HEK293 (cell line): ENCODE measurements at regions not wholly inside any gene's neighbourhood (a gene's known extent, or its start where the extent isn't known, plus 50 kb on each side); places are given as distances from the start of the nearest gene placed in this dataset.

Experiments
- CTCF ChIA-PET: fragments of 350-600 bp; formaldehyde crosslinking; extraction: SDS; loops from one replicate; lab custom pipeline; 2021; ENCODE audit warnings: antibody characterized with exemption; lab: Yijun Ruan, JAX
- POLR2A ChIA-PET: fragments of 300-600 bp; formaldehyde crosslinking; extraction: SDS; loops from one replicate; lab custom pipeline; 2020; ENCODE audit warnings: antibody characterized with exemption, inconsistent platforms; lab: Yijun Ruan, JAX
- H3K27ac ChIP-seq: fragments of 200-500 bp; sonication (Bioruptor generic); 2 replicates; pipeline ENCODE4 v1.5.1; 2014; ENCODE audit warnings: low read depth, low read length, control low read depth, inconsistent platforms; ENCODE audit errors: extremely low read depth
- H3K36me3 ChIP-seq, 2 experiments: fragments of 200-500 bp in 1 of 2; sonication (Bioruptor generic) in 1 of 2; 1 replicate in 1 of 2; 2 replicates in 1 of 2; pipeline ENCODE4 v1.5.1; 2014 to 2017; ENCODE audit warnings: inconsistent platforms in 2 of 2, low read length in 2 of 2; ENCODE audit not compliant: control insufficient read depth in 2 of 2, insufficient read depth in 1 of 2
- H3K4me1 ChIP-seq: fragments of 200-500 bp; sonication (Bioruptor generic); 2 replicates; pipeline ENCODE4 v1.5.1; 2014; ENCODE audit warnings: mild to moderate bottlenecking, low read length, inconsistent platforms; ENCODE audit not compliant: control insufficient read depth, insufficient read depth
- H3K4me3 ChIP-seq: 2 replicates; pipeline ENCODE4 v1.5.1; 2011; ENCODE audit warnings: low read depth, mild to moderate bottlenecking, control low read depth, low read length, moderate library complexity
- H3K9me3 ChIP-seq: fragments of 200-500 bp; sonication (Bioruptor generic); 2 replicates; pipeline ENCODE4 v1.5.1; 2014; ENCODE audit warnings: low read depth, low read length, inconsistent platforms; ENCODE audit not compliant: control insufficient read depth, insufficient read depth
- GLIS1 ChIP-seq: fragments of 450-650 bp; formaldehyde crosslinking; IDR thresholded peaks from 2 replicates; pipeline ENCODE4 v1.5.1; 2016; ENCODE audit warnings: missing biosample characterization, missing genetic modification characterization
- GLIS2 ChIP-seq: fragments of 450-650 bp; formaldehyde crosslinking; IDR thresholded peaks from 2 replicates; pipeline ENCODE4 v1.5.1; 2016; ENCODE audit warnings: missing biosample characterization, missing genetic modification characterization
- HOXD13 ChIP-seq: sonication (generic); formaldehyde crosslinking; IDR thresholded peaks from 2 replicates; pipeline ENCODE4 v1.8.0; 2022; ENCODE audit warnings: missing genetic modification reagents, borderline replicate concordance
- MEIS1 ChIP-seq: sonication (generic); formaldehyde crosslinking; IDR thresholded peaks from 2 replicates; pipeline ENCODE4 v1.8.1; 2022; ENCODE audit warnings: missing genetic modification reagents, mild to moderate bottlenecking, borderline replicate concordance
- MZF1 ChIP-seq: fragments of 450-650 bp; formaldehyde crosslinking; IDR thresholded peaks from 2 replicates; pipeline ENCODE4 v1.5.1; 2017; ENCODE audit warnings: missing biosample characterization, missing genetic modification characterization, borderline replicate concordance
- SETDB1 ChIP-seq: IDR thresholded peaks from one replicate; pipeline ENCODE4 v1.6.1; 2017; ENCODE audit warnings: mild to moderate bottlenecking, low read length, moderate library complexity, mixed read lengths; ENCODE audit not compliant: insufficient read length
- TRIM28 ChIP-seq: IDR thresholded peaks from 2 replicates; pipeline ENCODE4 v1.6.1; 2011; ENCODE audit warnings: low read length, control low read depth, borderline replicate concordance
- YY2 ChIP-seq: fragments of 450-650 bp; formaldehyde crosslinking; IDR thresholded peaks from 2 replicates; pipeline ENCODE4 v1.5.1; 2016; ENCODE audit warnings: missing biosample characterization, missing genetic modification characterization
- ZBTB20 ChIP-seq: fragments of 450-650 bp; formaldehyde crosslinking; IDR thresholded peaks from 2 replicates; pipeline ENCODE4 v1.5.1; 2016; ENCODE audit warnings: missing biosample characterization, missing genetic modification characterization
- ZBTB21 ChIP-seq: fragments of 450-650 bp; formaldehyde crosslinking; IDR thresholded peaks from 2 replicates; pipeline ENCODE4 v1.5.1; 2017; ENCODE audit warnings: missing biosample characterization, missing genetic modification characterization
- ZBTB48 ChIP-seq: fragments of 450-650 bp; formaldehyde crosslinking; IDR thresholded peaks from 2 replicates; pipeline ENCODE4 v1.5.1; 2016; ENCODE audit warnings: missing biosample characterization, missing genetic modification characterization
- ZFHX2 ChIP-seq: fragments of 450-650 bp; formaldehyde crosslinking; conservative IDR thresholded peaks from 2 replicates; pipeline ENCODE4 v1.5.1; 2016; ENCODE audit warnings: missing biosample characterization, missing genetic modification characterization
- ZFP3 ChIP-seq: fragments of 450-650 bp; formaldehyde crosslinking; IDR thresholded peaks from 2 replicates; pipeline ENCODE4 v1.5.1; 2016; ENCODE audit warnings: low read depth, missing biosample characterization, missing genetic modification characterization
- ZNF112 ChIP-seq: fragments of 450-650 bp; formaldehyde crosslinking; IDR thresholded peaks from 2 replicates; pipeline ENCODE4 v1.5.0; 2017; ENCODE audit warnings: missing biosample characterization, missing genetic modification characterization
- ZNF121 ChIP-seq: fragments of 450-650 bp; formaldehyde crosslinking; IDR thresholded peaks from 2 replicates; pipeline ENCODE4 v1.5.1; 2016; ENCODE audit warnings: missing biosample characterization, missing genetic modification characterization
- ZNF16 ChIP-seq: fragments of 450-650 bp; formaldehyde crosslinking; IDR thresholded peaks from 2 replicates; pipeline ENCODE4 v1.5.1; 2016; ENCODE audit warnings: low read depth, missing biosample characterization, missing genetic modification characterization
- ZNF19 ChIP-seq: fragments of 450-650 bp; formaldehyde crosslinking; IDR thresholded peaks from 2 replicates; pipeline ENCODE4; 2016; ENCODE audit warnings: missing biosample characterization, missing genetic modification characterization, low read depth
- ZNF23 ChIP-seq: fragments of 450-650 bp; formaldehyde crosslinking; IDR thresholded peaks from 2 replicates; pipeline ENCODE4 v1.5.1; 2016; ENCODE audit warnings: missing biosample characterization, missing genetic modification characterization, borderline replicate concordance
- ZNF280D ChIP-seq: fragments of 450-650 bp; formaldehyde crosslinking; IDR thresholded peaks from 2 replicates; pipeline ENCODE4 v1.5.1; 2016; ENCODE audit warnings: missing biosample characterization, missing genetic modification characterization
- ZNF302 ChIP-seq: fragments of 450-650 bp; formaldehyde crosslinking; IDR thresholded peaks from 2 replicates; pipeline ENCODE4 v1.5.1; 2016; ENCODE audit warnings: missing biosample characterization, missing genetic modification characterization, low read depth
- ZNF341 ChIP-seq: fragments of 450-650 bp; formaldehyde crosslinking; IDR thresholded peaks from 2 replicates; pipeline ENCODE4; 2016; ENCODE audit warnings: low read depth, missing biosample characterization, missing genetic modification characterization
- ZNF561 ChIP-seq: fragments of 450-650 bp; IDR thresholded peaks from 2 replicates; pipeline ENCODE4 v1.5.1; 2018; ENCODE audit warnings: missing biosample characterization, missing genetic modification characterization, borderline replicate concordance
- ZNF596 ChIP-seq: fragments of 450-650 bp; IDR thresholded peaks from 2 replicates; pipeline ENCODE4 v1.5.0; 2018; ENCODE audit warnings: missing biosample characterization, mild to moderate bottlenecking, missing genetic modification characterization, moderate library complexity
- ZNF600 ChIP-seq: fragments of 450-650 bp; formaldehyde crosslinking; IDR thresholded peaks from 2 replicates; pipeline ENCODE4 v1.5.1; 2016; ENCODE audit warnings: missing biosample characterization, missing genetic modification characterization
- ZXDB ChIP-seq: fragments of 450-650 bp; formaldehyde crosslinking; IDR thresholded peaks from 2 replicates; pipeline ENCODE4 v1.5.1; 2016; ENCODE audit warnings: missing biosample characterization, missing genetic modification characterization
- TF ChIP-seq, protein P1 (sequence below): fragments of 450-650 bp; formaldehyde crosslinking; IDR thresholded peaks from 2 replicates; pipeline ENCODE4 v1.5.1; 2016; ENCODE audit warnings: missing biosample characterization, missing genetic modification characterization, low read depth

DNA sequence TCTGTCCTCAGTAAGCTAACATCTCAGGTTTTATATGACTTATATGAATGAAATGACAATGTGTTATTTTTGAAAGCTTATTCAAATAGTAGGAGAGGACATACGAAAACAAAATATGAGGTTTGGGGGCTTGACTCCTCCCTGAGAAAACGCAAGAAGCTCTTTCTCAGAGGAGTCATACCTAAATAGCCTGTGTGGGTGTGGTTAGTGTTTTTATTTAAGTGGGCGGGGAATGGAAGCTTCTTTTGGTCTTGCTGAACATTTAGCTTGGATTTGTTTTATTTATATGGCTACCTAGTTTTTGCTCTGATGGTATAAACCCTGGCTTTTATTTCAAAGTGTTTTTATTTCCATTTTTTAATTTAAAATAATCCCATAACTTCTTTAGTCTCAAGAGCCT, 72.1 kb upstream of the DSG1 start (continued):
- TF ChIP-seq, protein P1, sequence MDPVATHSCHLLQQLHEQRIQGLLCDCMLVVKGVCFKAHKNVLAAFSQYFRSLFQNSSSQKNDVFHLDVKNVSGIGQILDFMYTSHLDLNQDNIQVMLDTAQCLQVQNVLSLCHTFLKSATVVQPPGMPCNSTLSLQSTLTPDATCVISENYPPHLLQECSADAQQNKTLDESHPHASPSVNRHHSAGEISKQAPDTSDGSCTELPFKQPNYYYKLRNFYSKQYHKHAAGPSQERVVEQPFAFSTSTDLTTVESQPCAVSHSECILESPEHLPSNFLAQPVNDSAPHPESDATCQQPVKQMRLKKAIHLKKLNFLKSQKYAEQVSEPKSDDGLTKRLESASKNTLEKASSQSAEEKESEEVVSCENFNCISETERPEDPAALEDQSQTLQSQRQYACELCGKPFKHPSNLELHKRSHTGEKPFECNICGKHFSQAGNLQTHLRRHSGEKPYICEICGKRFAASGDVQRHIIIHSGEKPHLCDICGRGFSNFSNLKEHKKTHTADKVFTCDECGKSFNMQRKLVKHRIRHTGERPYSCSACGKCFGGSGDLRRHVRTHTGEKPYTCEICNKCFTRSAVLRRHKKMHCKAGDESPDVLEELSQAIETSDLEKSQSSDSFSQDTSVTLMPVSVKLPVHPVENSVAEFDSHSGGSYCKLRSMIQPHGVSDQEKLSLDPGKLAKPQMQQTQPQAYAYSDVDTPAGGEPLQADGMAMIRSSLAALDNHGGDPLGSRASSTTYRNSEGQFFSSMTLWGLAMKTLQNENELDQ (tag by site-specific recombination): no peak
- TF ChIP-seq ZNF23 (tag by site-specific recombination): no peak
- peak; percentile 69 for TF ChIP-seq ZFHX2
- no peak for TF ChIP-seq ZNF600 (tag by site-specific recombination)
- TF ChIP-seq ZNF596 (tag by site-specific recombination): no peak
- no peak for TF ChIP-seq ZNF16 (tag by site-specific recombination)

DNA sequence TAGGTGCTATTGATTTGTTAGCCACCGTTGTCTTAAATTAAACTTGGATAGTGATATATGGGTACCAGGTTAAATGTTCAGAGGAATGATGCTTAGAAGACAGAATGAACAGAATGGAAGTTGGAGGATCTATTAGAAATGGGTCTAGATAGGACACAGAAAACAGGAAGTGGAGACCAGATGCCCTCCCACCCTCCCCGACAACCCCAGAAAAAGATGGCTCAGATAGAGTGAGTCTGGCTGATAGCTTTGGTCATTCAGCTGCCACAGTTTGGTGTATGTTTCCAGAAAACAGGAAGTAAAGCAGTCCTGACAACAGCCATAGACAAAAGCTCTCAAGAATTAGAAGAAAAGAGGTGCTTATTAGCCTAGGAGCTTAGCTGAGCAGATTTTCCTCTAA, 71.5 kb upstream of the DSG1 start:
- H3K27ac ChIP-seq: no peak overlapping the region
- H3K4me3 ChIP-seq: no peak overlapping the region
- H3K9me3 ChIP-seq: no peaks in the 10 kb centered on the region
- ChIA-PET CTCF (interaction anchor here (0.9 to 1.1 kb wide), 2 partner anchors 276 to 277 kb away, joined by 3 read pairs; no protein-coding TSS in a partner anchor), POLR2A (no interaction called here)
- peaks cover 3% of the 10 kb centered on the region; the same call in 1 of the 2 replicates for H3K4me1 ChIP-seq
- H3K36me3 ChIP-seq: no peaks in the 10 kb centered on the region
- TF ChIP-seq ZXDB (tag by site-specific recombination) (no peak), ZNF19 (tag by site-specific recombination) (no peak), TRIM28 (no peak), ZNF112 (tag by site-specific recombination) (no peak), MZF1 (tag by site-specific recombination) (no peak), ZNF121 (tag by site-specific recombination) (no peak), ZBTB48 (tag by site-specific recombination) (no peak), ZNF280D (tag by site-specific recombination) (no peak), ZFP3 (tag by site-specific recombination) (no peak), ZNF341 (tag by site-specific recombination) (no peak), GLIS1 (tag by site-specific recombination) (no peak), ZNF561 (tag by site-specific recombination) (no peak), HOXD13 (CRISPR knock-in tag) (no peak), GLIS2 (no peak), MEIS1 (CRISPR knock-in tag) (no peak), SETDB1 (no peak), ZNF302 (tag by site-specific recombination) (no peak), ZBTB21 (tag by site-specific recombination) (no peak), YY2 (tag by site-specific recombination) (no peak), ZBTB20 (tag by site-specific recombination) (no peak)
